Activated B cell treated with CpG ODN at 0.5 μM for 24 hours (primary cell): ENCODE measurements at regions not wholly inside any gene's neighbourhood (a gene's known extent, or its start where the extent isn't known, plus 50 kb on each side); places are given as distances from the start of the nearest gene placed in this dataset.

Experiments used
- ATAC-seq: fragments of 200-7000 bp; cut with Tn5 transposase; one replicate; pipeline ENCODE4 v1.10.0; 2021; ENCODE audit warnings: low read depth, mild to moderate bottlenecking, moderate library complexity
- CTCF ChIA-PET: fragments of 350-600 bp; sonication (Branson Sonifier 250); formaldehyde crosslinking; loops from one replicate; lab custom pipeline; 2021; ENCODE audit warnings: antibody characterized with exemption; lab: Charles Lee
- POLR2A ChIA-PET: fragments of 350-600 bp; sonication (Branson Sonifier 250); formaldehyde crosslinking; loops from one replicate; lab custom pipeline; 2021; ENCODE audit warnings: antibody characterized with exemption; lab: Charles Lee
- DNase-seq: peaks from one replicate; pipeline ENCODE4 v3.0.0; 2022
- H3K27ac Mint-ChIP-seq: one replicate; pipeline ENCODE4 v1.8.0; 2020; ENCODE audit warnings: mixed read lengths
- H3K27me3 Mint-ChIP-seq: one replicate; pipeline ENCODE4 v1.8.0; 2021; ENCODE audit warnings: mixed read lengths
- H3K36me3 Mint-ChIP-seq: one replicate; pipeline ENCODE4 v1.8.0; 2021; ENCODE audit warnings: low read depth, mixed read lengths
- H3K4me1 Mint-ChIP-seq: one replicate; pipeline ENCODE4 v1.8.0; 2021; ENCODE audit warnings: mixed read lengths
- H3K4me3 Mint-ChIP-seq: one replicate; pipeline ENCODE4 v1.8.0; 2020; ENCODE audit warnings: mild to moderate bottlenecking, mixed read lengths
- H3K9me3 Mint-ChIP-seq: one replicate; pipeline ENCODE4 v1.8.0; 2020; ENCODE audit warnings: mixed read lengths
- CTCF ChIP-seq: fragments of 200-600 bp; IDR thresholded peaks from one replicate; pipeline ENCODE4 v1.8.0; 2022; ENCODE audit warnings: antibody characterized with exemption, mild to moderate bottlenecking
- intact Hi-C: fragments of 100-400 bp; cut with micrococcal nuclease; formaldehyde crosslinking; loops from one replicate; pipeline ENCODE4 v1.15.1; 2024

GRCh38 chrX:121238093-121238492 is 190.7 kb downstream of the GLUD2 start:
- no peak overlapping the region for H3K27ac Mint-ChIP-seq
- no peaks in the 10 kb centered on the region for H3K27me3 Mint-ChIP-seq
- DNase-seq (no peak), ATAC-seq (no peak)
- ChIA-PET POLR2A (no interaction called here), CTCF (no interaction called here)
- H3K9me3 Mint-ChIP-seq = no peaks in the 10 kb centered on the region
- no peaks in the 10 kb centered on the region for H3K4me1 Mint-ChIP-seq
- no peak overlapping the region for H3K4me3 Mint-ChIP-seq
- TF ChIP-seq CTCF = no peak
- no peaks in the 10 kb centered on the region for H3K36me3 Mint-ChIP-seq
- intact Hi-C loops = no loop called here

- DNase-seq (no peak), ATAC-seq (no peak)
- H3K9me3 Mint-ChIP-seq = peaks cover 2% of the 10 kb centered on the region
- no peak for TF ChIP-seq CTCF
- ChIA-PET POLR2A (no interaction called here), CTCF (no interaction called here)
- no peak overlapping the region for H3K4me3 Mint-ChIP-seq
- no peaks in the 10 kb centered on the region for H3K27me3 Mint-ChIP-seq
- H3K4me1 Mint-ChIP-seq = no peaks in the 10 kb centered on the region
- no peak overlapping the region for H3K27ac Mint-ChIP-seq
- H3K36me3 Mint-ChIP-seq = no peaks in the 10 kb centered on the region
- intact Hi-C loops = no loop called here
Observed at GRCh38 chrX:121244511-121244910, 197.1 kb downstream of the GLUD2 start.

- POLR2A ChIA-PET = no interaction called here
- Mint-ChIP-seq H3K27me3 (no peaks in the 10 kb centered on the region), H3K27ac (no peak overlapping the region), H3K4me3 (no peak overlapping the region), H3K4me1 (no peaks in the 10 kb centered on the region), H3K36me3 (no peaks in the 10 kb centered on the region), H3K9me3 (peaks cover 2% of the 10 kb centered on the region)
- intact Hi-C loops = no loop called here
- ATAC-seq = no peak
- CTCF ChIA-PET = no interaction called here
- TF ChIP-seq CTCF = no peak
- no peak for DNase-seq
Observed at GRCh38 chrX:121245763-121246162, 198.4 kb downstream of the GLUD2 start.

- H3K27ac Mint-ChIP-seq = no peak overlapping the region
- no peaks in the 10 kb centered on the region for H3K36me3 Mint-ChIP-seq
- no peak for ATAC-seq
- POLR2A ChIA-PET = no interaction called here
- no peak for DNase-seq
- TF ChIP-seq CTCF = no peak
- no peak overlapping the region for H3K4me3 Mint-ChIP-seq
- H3K9me3 Mint-ChIP-seq = no peaks in the 10 kb centered on the region
- H3K27me3 Mint-ChIP-seq = peaks cover 3% of the 10 kb centered on the region
- intact Hi-C loops = no loop called here
- CTCF ChIA-PET = no interaction called here
- H3K4me1 Mint-ChIP-seq = no peaks in the 10 kb centered on the region
Observed at GRCh38 chrX:121254336-121254735, 206.9 kb downstream of the GLUD2 start.

GRCh38 chrX:121256647-121257046 is 209.2 kb downstream of the GLUD2 start:
- no peaks in the 10 kb centered on the region for H3K4me1 Mint-ChIP-seq
- POLR2A ChIA-PET = no interaction called here
- peaks cover 3% of the 10 kb centered on the region for H3K27me3 Mint-ChIP-seq
- ATAC-seq (no peak), DNase-seq (no peak)
- H3K9me3 Mint-ChIP-seq = no peaks in the 10 kb centered on the region
- intact Hi-C loops = no loop called here
- H3K4me3 Mint-ChIP-seq = no peak overlapping the region
- CTCF ChIA-PET = no interaction called here
- no peak for TF ChIP-seq CTCF
- H3K27ac Mint-ChIP-seq = no peak overlapping the region
- no peaks in the 10 kb centered on the region for H3K36me3 Mint-ChIP-seq
